HepG2 (cell line): ENCODE measurements at regions not wholly inside any gene's neighbourhood (a gene's known extent, or its start where the extent isn't known, plus 50 kb on each side); places are given as distances from the start of the nearest gene placed in this dataset.

Experiments
- CREM ChIP-seq, 2 experiments: sonication (generic) in 1 of 2; formaldehyde crosslinking in 1 of 2; IDR thresholded peaks; 2 replicates each; pipeline versions ENCODE4 v1.4.0 to v1.6.1; 2016 to 2020; ENCODE audit warnings: antibody characterized with exemption in 1 of 2, mild to moderate bottlenecking in 1 of 2, missing genetic modification reagents in 1 of 2
- KLF13 ChIP-seq: sonication (generic); formaldehyde crosslinking; IDR thresholded peaks from 2 replicates; pipeline ENCODE4 v1.4.0; 2020; ENCODE audit warnings: mild to moderate bottlenecking, missing genetic modification reagents
- POLR2AphosphoS5 ChIP-seq: IDR thresholded peaks from 2 replicates; pipeline ENCODE4 v1.6.1; 2012; ENCODE audit warnings: low read depth, low read length
- SP1 ChIP-seq, 2 experiments: fragments of 450-650 bp in 1 of 2; sonication (generic) in 1 of 2; formaldehyde crosslinking in 1 of 2; IDR thresholded peaks; 2 replicates each; pipeline versions ENCODE4 v1.4.0 to v1.6.1; 2016 to 2020; ENCODE audit warnings: missing genetic modification reagents in 1 of 2
- TEAD2 ChIP-seq: sonication (generic); formaldehyde crosslinking; IDR thresholded peaks from 2 replicates; pipeline ENCODE4 v1.9.0; 2021; ENCODE audit warnings: missing genetic modification reagents
- ZBTB7A ChIP-seq: sonication (generic); formaldehyde crosslinking; IDR thresholded peaks from 2 replicates; pipeline ENCODE4 v1.8.0; 2022; ENCODE audit warnings: mild to moderate bottlenecking, missing genetic modification reagents
- TF ChIP-seq, protein P1 (sequence below): sonication (generic); formaldehyde crosslinking; IDR thresholded peaks from 2 replicates; pipeline ENCODE4 v1.5.0; 2020; ENCODE audit warnings: mild to moderate bottlenecking, missing genetic modification reagents
- TF ChIP-seq, protein P2 (sequence below): sonication (generic); formaldehyde crosslinking; IDR thresholded peaks from 2 replicates; pipeline ENCODE4 v1.5.0; 2020; ENCODE audit warnings: mild to moderate bottlenecking, missing genetic modification reagents, moderate library complexity
- TF ChIP-seq, protein P3 (sequence below): IDR thresholded peaks from 2 replicates; pipeline ENCODE4 v1.6.1; 2016; ENCODE audit warnings: missing compliant biosample characterization, missing genetic modification reagents, borderline replicate concordance
- TF ChIP-seq, protein P4 (sequence below), 2 experiments: fragments of 450-650 bp in 1 of 2; sonication (generic) in 1 of 2; formaldehyde crosslinking in 1 of 2; IDR thresholded peaks; 2 replicates each; pipeline versions ENCODE4 v1.6.1 to v1.8.0; 2016 to 2022; ENCODE audit warnings: antibody characterized with exemption in 1 of 2, mild to moderate bottlenecking in 1 of 2, missing genetic modification reagents in 1 of 2

DNA sequence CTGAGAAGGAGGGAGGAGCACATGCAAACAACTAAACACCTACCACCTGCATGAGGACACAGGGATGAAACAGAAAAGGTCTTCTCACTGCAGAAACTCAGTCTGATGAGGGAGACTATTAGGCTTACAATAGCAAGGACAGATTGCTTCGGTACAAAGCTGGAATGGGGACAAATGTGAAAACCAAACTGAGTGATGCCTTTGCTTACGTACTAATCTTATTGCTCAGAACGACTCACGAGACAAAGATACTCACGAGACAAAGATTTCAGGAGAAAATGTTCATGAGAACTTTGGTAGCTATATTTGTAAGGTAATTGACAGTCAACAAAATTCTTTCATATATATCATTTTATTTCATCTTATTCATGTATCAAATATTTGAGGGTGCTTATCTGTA is 71.9 kb upstream of the TAF1L start:
- TF ChIP-seq, protein P1, sequence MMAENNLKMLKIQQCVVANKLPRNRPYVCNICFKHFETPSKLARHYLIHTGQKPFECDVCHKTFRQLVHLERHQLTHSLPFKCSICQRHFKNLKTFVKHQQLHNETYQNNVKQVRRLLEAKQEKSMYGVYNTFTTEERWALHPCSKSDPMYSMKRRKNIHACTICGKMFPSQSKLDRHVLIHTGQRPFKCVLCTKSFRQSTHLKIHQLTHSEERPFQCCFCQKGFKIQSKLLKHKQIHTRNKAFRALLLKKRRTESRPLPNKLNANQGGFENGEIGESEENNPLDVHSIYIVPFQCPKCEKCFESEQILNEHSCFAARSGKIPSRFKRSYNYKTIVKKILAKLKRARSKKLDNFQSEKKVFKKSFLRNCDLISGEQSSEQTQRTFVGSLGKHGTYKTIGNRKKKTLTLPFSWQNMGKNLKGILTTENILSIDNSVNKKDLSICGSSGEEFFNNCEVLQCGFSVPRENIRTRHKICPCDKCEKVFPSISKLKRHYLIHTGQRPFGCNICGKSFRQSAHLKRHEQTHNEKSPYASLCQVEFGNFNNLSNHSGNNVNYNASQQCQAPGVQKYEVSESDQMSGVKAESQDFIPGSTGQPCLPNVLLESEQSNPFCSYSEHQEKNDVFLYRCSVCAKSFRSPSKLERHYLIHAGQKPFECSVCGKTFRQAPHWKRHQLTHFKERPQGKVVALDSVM (CRISPR knock-in tag): no peak
- TF ChIP-seq TEAD2 (CRISPR knock-in tag): no peak
- no peak for TF ChIP-seq CREM (IDR thresholded peaks at IDR 0.05)
- TF ChIP-seq CREM (CRISPR knock-in tag; IDR thresholded peaks at IDR 0.05): no peak
- no peak for TF ChIP-seq POLR2AphosphoS5
- TF ChIP-seq, protein P2, sequence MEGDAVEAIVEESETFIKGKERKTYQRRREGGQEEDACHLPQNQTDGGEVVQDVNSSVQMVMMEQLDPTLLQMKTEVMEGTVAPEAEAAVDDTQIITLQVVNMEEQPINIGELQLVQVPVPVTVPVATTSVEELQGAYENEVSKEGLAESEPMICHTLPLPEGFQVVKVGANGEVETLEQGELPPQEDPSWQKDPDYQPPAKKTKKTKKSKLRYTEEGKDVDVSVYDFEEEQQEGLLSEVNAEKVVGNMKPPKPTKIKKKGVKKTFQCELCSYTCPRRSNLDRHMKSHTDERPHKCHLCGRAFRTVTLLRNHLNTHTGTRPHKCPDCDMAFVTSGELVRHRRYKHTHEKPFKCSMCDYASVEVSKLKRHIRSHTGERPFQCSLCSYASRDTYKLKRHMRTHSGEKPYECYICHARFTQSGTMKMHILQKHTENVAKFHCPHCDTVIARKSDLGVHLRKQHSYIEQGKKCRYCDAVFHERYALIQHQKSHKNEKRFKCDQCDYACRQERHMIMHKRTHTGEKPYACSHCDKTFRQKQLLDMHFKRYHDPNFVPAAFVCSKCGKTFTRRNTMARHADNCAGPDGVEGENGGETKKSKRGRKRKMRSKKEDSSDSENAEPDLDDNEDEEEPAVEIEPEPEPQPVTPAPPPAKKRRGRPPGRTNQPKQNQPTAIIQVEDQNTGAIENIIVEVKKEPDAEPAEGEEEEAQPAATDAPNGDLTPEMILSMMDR: no peak
- TF ChIP-seq, protein P3, sequence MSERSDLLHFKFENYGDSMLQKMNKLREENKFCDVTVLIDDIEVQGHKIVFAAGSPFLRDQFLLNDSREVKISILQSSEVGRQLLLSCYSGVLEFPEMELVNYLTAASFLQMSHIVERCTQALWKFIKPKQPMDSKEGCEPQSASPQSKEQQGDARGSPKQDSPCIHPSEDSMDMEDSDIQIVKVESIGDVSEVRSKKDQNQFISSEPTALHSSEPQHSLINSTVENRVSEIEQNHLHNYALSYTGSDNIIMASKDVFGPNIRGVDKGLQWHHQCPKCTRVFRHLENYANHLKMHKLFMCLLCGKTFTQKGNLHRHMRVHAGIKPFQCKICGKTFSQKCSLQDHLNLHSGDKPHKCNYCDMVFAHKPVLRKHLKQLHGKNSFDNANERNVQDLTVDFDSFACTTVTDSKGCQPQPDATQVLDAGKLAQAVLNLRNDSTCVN: no peak
- TF ChIP-seq KLF13: no peak
- TF ChIP-seq ZBTB7A (CRISPR knock-in tag): no peak
- no peak for TF ChIP-seq SP1 (IDR thresholded peaks at IDR 0.05)
- TF ChIP-seq SP1 (CRISPR knock-in tag; IDR thresholded peaks at IDR 0.05): no peak
- TF ChIP-seq, protein P4, sequence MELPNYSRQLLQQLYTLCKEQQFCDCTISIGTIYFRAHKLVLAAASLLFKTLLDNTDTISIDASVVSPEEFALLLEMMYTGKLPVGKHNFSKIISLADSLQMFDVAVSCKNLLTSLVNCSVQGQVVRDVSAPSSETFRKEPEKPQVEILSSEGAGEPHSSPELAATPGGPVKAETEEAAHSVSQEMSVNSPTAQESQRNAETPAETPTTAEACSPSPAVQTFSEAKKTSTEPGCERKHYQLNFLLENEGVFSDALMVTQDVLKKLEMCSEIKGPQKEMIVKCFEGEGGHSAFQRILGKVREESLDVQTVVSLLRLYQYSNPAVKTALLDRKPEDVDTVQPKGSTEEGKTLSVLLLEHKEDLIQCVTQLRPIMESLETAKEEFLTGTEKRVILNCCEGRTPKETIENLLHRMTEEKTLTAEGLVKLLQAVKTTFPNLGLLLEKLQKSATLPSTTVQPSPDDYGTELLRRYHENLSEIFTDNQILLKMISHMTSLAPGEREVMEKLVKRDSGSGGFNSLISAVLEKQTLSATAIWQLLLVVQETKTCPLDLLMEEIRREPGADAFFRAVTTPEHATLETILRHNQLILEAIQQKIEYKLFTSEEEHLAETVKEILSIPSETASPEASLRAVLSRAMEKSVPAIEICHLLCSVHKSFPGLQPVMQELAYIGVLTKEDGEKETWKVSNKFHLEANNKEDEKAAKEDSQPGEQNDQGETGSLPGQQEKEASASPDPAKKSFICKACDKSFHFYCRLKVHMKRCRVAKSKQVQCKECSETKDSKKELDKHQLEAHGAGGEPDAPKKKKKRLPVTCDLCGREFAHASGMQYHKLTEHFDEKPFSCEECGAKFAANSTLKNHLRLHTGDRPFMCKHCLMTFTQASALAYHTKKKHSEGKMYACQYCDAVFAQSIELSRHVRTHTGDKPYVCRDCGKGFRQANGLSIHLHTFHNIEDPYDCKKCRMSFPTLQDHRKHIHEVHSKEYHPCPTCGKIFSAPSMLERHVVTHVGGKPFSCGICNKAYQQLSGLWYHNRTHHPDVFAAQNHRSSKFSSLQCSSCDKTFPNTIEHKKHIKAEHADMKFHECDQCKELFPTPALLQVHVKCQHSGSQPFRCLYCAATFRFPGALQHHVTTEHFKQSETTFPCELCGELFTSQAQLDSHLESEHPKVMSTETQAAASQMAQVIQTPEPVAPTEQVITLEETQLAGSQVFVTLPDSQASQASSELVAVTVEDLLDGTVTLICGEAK (IDR thresholded peaks at IDR 0.05): no peak
- TF ChIP-seq, protein P4 (CRISPR knock-in tag; IDR thresholded peaks at IDR 0.05): no peak
